Cardiac septum (tissue), 1 donor: ENCODE measurements at regions not wholly inside any gene's neighbourhood (a gene's known extent, or its start where the extent isn't known, plus 50 kb on each side); places are given as distances from the start of the nearest gene placed in this dataset.

Source experiments
- DNase-seq: peaks from one replicate; pipeline ENCODE4 v3.0.0-alpha.2; 2020; ENCODE audit warnings: low spot score
- intact Hi-C: fragments of 100-400 bp; cut with DNase I; formaldehyde crosslinking; loops from one replicate; pipeline ENCODE4 v1.14.0; 2022
- donor health status: DM: no; HTN: no; CAD: no.

DNA sequence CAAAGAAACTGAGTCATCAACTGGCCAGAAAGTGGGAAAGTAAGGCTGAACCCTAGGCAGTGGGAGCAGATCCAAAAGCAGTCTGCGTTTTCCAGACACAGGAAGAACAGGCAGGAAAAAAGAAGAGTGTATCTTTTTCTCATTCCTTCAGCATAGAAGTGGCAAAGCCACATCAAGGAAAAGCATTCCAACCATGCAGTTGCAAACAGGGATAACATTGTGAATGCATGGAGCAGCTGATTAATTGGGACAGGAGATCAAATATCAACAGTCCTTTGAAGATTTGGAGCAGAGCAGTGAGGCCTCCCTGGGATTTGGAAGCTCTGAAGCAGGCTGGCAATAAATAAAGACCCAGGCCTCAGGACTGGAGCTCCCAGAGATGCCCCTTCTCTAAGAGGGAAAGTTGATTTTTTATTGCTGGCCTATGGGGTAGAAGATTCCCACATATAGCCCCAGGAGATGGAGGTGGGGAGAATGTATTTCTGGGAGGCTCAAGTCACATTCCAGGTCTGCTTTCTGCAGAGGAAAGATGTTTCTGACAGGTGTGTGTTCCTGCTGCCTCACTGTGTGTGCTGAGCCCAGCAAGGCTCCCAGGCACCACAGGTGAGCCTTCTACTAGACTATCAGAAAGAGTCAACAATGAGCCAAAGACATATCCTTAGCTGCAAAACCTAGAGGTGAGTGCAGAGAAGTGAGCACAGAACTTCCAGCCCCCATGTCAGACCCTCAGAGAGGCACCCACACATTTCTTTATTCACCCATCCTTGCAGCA, 222.5 kb downstream of the RAB28 start:
- no peak for DNase-seq
- intact Hi-C loops, result no loop called here

DNA sequence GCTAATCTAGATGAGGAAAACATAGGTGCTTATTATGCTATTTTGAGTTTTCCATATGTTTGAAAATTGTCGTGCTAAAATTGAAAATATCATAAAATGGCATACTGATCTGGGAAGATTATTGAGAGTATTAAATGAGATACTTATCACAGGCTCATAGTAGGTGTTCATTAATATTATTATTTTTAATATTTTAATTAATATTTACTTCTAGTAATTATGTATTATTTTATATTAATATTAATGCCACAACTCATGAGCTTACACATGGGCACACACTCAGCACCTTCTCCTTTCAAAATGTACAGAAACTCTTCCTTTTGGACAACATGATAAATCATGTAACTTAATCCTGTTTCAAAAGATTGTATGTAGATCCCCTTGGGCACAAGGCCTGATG, 223.6 kb downstream of the RAB28 start:
- DNase-seq, result no peak
- intact Hi-C loops, result no loop called here

DNA sequence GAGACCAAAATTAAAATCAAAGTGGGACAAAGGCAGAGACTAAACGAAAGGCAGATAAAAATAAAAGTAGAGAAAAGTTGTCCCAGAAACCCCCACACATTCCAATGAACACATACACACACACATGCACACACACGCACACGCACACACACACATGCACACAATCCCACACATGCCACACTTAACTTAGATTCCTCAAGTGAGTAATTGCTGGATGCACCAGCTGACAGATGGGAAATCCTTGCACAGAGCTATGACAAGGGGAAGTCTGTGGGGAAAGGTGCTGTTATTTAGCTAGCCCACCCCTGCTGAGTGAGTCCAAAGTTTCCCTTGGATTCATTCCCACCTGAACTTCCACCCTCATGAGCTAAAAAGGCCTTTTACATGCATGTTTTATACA, 233.9 kb downstream of the RAB28 start:
- intact Hi-C loops, result no loop called here

DNA sequence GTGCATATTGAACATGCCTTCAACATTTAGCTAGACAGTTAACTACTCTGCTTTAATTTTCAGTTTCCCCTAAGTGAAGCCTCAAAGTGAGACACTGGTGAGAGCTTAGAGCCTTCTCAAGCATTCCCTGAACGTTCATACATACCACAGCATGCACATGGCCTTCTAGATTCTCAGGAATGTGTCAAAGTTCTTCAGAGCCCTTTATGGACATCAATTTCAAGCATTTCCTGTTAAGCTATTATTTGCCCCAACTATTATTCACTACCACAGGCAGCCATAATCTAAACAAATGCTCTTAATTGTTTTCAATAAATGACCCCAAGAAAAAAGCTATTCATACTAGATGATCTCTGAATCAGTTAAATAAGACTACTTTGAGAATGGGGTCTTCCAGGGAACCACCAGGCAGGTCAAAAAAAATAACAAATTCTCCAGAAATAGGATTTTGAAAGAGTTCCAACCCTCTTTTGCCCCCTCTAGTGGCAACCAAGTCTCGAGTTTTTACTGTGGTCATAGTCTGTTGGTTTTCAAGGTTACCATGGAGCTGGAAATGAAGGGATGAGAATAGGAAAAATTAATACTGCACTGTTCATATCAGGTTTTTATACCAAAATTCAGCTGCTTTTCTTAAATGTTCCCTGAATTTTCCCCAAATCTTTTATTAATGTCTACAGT, 235.4 kb downstream of the RAB28 start:
- intact Hi-C loops, result no loop called here
- no peak for DNase-seq

More for the DNA sequence above, 233.9 kb downstream of the RAB28 start:
- no peak for DNase-seq

DNA sequence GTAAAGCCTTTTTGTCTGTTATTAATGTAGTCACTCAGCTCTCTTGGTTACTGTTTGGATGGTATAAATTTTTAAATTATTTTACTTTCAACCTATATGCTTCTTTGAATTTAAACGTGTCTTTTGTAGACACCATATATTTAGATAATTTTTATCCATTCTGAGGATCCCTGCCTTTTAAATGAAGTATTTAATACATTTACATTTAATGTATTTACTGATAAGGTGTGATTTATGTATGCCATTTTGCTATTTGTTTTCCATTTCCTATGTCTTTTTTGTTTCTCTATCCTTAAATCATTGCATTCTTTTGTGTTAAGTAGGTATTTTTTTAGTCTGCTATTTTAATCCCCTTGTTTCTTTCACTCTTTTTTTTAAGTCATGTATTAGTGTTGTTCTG, 238.0 kb downstream of the RAB28 start:
- intact Hi-C loops, result no loop called here
- DNase-seq, result no peak

DNA sequence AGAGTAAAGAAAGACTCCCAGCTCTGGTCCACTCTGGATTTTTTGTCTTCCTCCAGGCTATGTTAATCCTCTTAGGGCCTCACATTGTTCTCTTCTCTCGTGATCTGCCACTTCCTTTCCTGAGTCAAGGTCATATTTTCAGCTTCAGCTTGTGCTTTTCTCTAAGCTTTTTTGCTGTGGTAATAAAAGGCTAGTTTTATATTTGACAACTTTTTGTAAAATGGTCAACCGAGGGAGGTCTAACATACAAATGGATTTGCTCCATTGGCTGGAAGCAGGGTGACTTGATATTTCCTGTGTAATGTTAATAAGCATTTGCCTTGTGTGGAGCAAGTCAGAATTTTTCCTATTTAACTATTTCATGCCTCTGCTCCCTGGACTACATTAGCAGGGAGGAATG, 239.7 kb downstream of the RAB28 start:
- no peak for DNase-seq
- intact Hi-C loops, result no loop called here

DNA sequence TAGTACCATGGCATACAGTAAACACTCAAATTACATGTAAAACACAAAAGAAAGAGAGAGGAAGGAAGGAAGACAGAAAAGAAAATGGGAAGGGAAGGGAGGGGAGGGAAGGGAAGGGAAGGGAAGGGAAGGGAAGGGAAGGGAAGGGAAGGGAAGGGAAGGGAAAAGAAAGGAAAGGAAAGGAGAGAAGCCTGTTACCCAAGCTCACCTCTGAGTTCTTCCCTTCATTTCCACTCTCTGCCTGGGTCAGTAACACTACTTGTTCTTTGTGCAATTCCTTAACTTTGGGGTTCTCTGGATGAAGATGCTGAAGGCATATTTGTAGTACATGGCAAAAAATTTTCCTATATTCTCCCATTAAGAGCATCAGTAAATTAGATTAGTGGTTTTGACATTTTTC, 241.0 kb downstream of the RAB28 start:
- intact Hi-C loops, result no loop called here
- DNase-seq, result no peak

DNA sequence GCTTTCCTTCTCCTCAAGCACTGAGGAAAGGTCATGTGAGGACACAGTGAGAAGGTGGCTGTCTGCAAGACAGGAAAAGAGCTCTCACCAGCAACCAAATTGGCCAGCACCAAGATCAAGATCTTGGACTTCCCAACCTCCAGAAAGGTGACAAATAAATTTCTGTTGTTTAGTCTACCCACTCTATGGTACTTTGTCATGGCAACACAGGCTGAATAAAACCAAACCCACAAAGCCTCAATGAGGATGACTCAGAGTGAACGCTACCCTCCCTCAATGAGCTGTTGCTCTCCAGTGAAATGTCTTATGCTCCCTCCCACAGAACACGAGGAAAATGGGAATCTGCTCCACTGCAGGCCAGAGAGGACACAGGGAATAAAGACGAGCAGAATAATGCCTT, 244.1 kb downstream of the RAB28 start:
- intact Hi-C loops, result no loop called here
- DNase-seq, result no peak

DNA sequence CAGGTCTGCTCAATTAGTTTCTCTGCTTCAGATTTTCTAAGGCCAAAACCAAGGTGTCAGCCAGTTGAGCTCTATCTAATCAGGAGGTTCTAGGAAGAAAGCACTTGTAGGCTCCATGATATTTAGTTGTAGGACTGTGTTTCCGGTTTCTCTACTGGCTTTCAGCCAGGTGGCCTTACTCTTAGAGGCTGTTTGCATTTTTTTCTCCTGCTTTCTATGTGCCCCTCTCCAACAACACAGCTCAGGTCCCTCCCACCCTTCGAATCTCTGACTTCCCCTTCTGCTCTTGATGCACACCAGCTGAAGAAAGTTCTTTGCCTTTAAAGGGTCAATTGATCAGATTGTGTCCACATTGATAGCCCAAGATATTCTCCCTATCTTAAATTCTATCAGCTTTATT, 245.2 kb downstream of the RAB28 start:
- intact Hi-C loops, result no loop called here
- DNase-seq, result no peak

DNA sequence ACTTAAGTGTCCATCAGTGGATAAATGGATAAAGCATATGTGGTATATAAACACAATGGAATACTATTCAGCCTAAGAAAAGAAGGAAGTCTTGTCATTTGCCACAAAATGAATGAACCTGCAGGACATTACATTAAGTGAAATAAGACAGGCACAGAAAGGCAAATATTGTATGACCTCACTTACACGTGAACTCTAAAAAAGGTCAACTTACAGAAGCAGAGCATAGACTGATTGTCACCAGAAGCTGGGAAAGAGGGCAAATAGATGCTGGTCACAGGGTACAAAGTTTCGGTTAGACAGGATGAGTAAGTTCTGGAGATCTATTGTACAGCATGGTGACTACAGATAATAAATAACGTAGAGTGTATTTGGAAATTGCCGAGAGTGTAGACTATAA, 247.7 kb downstream of the RAB28 start:
- no peak for DNase-seq
- intact Hi-C loops, result no loop called here

DNA sequence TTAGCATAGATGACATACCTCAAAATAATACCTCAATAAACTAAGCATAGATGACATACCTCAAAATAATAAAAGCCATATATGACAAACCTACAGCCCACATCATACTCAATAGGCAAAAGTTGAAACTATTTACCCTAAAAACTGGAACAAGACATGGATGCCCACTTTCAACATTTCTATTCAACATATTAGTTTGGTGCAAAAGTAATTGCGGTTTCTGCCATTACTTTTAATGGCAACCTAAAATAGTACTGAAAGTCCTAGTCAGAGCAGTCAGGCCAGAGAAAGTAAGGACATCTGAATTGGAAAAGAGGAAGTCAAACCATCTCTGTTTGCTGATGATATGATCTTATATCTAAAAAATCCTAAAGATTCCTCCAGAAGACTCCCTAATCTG, 250.4 kb downstream of the RAB28 start:
- intact Hi-C loops, result no loop called here
- no peak for DNase-seq

DNA sequence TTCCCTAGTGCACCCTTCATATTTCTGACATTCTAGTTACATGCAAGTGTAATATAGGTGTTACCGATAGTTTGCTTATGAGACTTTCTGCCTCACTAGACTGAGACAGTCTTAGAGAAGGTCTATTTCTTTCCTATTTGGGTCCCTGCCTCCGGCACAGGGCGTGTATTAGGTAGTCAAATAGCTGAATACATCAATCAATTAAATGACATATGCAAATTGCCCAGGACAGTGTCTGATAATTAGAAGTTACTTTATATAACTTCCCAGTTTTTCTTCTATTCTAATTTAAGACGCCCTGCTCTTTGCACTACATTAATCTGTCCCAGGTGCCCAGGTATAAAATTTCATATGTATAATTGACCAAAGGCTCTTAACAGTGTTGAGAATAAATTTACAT, 264.2 kb downstream of the RAB28 start:
- intact Hi-C loops, result no loop called here
- no peak for DNase-seq

DNA sequence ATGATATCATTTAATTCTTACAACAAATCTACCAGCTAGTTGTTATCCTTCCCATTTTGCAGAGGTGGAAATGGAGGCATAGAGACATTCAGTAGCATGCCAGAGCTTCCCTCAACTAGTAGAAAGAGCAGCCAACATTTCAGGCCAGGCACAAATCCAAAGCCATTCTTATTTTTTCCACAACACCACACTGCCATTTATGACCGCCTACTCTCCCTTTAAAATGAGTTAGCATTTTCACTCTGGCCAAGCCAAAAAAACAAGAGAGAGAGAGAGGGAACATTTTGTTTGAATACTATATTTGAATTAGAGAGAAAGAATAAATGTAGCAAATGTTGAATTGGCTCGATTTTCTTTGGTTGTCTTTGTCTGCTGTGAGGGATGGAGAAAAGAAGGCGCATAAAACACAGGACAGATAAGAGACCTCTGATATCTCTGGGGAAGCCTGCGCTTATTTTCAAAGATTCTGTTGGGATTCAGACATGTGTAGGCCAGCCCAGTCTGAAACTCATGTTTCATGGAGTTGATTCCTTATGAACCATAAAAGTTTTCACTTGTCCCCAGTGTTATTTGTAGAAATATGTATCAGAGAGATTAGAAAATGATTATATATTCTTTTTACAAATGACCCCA, 265.7 kb downstream of the RAB28 start:
- intact Hi-C loops, result no loop called here
- no peak for DNase-seq

DNA sequence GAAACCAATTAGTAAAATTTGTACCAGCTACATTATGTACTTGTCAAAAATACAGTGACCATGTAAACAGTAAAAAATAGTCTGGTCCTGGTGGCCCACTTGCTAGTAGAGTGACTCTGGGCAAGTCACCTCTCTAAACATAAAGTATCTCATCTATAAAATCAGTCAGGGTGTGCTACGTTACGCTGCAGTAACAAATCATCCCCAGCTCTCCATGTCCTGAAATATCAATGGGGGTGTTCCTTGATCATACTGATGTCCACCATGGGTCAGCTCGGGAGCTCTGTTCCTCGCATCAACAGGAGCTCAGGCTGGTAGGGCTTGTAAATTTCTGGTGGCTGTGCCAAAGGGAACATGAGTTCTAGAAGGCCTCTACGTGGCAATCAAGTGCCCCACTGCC, 268.6 kb downstream of the RAB28 start:
- no peak for DNase-seq
- intact Hi-C loops, result no loop called here

DNA sequence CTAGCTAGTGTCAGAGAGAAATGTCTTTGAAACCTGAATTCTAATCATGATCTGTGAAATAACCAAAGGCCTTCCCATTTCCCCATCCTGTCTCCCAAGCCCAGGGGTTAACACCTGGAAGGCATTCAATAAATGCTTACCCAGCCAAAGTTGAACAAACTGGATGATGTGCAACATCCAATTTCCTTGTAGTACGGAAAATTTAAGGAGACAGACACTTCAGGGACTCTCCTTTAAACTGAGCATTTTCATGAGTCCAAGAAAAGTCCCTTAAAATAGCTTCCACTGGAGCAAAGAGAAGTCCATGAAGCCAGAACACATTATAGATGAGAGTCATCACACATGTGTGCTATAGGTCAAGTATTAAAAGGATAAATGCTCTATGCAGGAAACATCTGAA, 271.2 kb downstream of the RAB28 start:
- no peak for DNase-seq
- intact Hi-C loops, result no loop called here

DNA sequence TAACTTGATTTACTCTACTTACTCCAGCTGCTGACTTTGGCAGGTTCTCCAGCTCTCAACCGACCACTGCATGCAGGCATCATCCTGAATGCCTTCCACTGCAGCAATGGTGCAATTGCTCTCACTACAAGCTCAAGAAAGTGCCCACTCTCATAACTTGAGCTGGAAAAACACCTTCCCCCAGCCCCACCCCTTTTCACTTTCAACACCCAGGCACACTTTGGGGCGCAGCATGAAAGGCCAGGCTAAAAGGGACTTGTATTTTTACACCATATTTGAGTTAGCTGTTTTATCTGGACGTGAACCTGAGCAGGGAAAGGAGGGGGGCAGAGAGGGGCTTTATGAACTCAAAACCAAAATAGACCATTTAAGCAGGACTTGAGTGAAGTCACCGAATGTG, 274.5 kb downstream of the RAB28 start:
- intact Hi-C loops, result no loop called here
- no peak for DNase-seq

DNA sequence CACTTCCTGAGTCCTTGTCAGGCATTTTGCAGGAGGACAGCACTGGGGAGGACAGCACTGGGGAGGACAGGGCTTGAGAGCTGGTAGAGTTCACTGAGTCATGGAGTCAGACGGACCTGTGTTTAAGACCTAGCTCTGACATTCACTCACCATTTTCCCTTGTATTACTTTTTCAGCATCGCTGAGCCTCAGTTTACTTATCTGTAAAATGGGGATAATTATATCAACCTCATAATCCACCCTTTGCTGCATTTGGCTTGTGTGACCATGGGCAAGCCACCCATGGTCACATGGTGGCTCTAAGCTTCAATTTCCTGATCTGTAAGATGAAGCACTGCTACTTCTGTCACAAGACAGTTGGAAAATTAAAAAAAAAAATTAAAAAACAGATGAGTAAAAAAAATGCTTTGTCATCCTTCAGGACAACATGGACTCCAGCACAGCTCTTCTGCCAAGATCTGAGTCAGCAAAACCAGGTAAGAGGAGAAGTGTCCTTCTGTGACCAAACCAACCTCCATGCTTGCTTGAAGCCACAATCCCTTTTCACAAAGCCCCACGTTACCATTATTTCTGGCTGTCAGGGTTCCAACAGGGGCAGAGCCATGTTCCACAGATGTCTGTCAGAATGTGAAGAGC, 275.5 kb downstream of the RAB28 start:
- intact Hi-C loops, result no loop called here
- no peak for DNase-seq

DNA sequence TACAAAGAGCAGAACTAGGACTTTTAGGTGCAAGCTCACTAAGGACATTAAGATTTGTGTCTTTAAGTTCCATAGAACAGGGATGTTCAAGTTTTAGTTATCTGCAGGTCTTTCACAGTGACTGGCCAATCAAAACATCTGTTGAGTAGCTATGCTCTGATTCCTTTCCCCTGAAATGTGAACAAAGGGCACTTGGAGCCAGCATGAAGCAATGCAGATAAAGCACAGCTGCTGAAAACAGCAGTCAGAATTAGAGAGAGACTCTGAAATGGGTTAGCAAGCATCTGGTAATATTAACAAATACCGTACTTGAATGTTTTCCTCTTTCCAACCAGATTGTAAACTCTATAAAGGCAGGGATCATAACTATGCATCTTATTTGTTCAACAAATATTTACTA, 276.9 kb downstream of the RAB28 start:
- intact Hi-C loops, result no loop called here
- DNase-seq, result no peak

DNA sequence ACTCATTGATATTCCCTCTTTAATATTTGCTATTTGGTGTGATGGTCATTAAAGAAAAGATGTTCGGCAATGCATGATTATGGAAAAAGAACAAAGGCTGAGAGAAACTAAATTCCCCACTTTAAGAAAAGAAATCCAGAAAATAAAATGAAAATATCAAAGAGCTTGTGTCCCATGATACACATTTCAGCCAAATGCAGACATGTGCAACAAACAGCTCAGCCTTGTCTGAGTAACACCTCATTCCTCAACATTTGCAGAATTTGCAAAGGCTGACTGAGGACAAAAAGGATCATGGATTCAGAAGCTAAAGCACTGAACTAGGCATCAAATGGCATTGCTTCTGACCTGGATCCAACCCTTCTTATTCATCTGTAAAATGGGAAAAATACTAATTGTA, 281.0 kb downstream of the RAB28 start:
- intact Hi-C loops, result no loop called here
- no peak for DNase-seq

DNA sequence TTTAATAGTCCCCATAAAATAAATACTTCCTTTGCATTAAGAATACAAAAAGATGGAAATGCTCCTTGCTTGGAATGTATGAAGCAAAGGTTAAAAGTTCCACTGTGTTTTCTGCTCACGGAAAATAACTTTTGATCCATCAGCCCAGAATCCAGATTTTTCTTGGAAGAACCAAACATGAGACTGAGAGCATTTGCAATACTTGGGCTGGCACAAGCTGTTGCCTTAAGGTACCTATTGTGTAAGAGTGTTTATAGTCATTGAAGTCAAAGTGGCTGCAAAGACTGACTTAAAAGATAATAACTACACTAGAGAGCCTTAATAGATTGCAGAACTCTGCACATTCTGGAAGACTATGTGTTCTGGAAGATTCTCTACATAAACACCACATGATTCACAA, 281.4 kb downstream of the RAB28 start:
- intact Hi-C loops, result no loop called here
- no peak for DNase-seq

DNA sequence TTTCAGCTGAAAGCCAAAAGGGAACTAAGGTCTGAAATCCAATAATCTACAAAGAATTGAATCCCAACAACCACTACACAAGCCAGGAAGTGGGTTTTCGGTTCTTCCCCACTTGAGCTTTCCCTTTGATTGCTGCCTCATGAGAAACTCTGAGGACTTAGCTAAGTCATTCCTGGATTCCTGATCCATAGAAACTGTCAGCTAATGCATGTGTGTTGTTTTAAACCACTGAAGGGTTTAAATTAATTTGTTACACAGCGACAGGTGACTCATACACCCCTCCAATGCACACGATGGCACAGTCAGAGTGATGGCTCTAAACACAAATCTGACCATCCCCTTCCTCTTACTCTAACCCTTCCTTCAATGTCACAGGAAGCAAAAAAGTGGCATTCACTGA, 282.9 kb downstream of the RAB28 start:
- no peak for DNase-seq
- intact Hi-C loops, result no loop called here
